ENCODE measurements at regions not wholly inside any gene's neighbourhood (a gene's known extent, or its start where the extent isn't known, plus 50 kb on each side); places are given as distances from the start of the nearest gene placed in this dataset.
"Not testable (repeated sequence)": the region's sequence is repeated elsewhere in the genome, so short reads cannot be mapped to it uniquely, and the experiment has no call there.

DNA sequence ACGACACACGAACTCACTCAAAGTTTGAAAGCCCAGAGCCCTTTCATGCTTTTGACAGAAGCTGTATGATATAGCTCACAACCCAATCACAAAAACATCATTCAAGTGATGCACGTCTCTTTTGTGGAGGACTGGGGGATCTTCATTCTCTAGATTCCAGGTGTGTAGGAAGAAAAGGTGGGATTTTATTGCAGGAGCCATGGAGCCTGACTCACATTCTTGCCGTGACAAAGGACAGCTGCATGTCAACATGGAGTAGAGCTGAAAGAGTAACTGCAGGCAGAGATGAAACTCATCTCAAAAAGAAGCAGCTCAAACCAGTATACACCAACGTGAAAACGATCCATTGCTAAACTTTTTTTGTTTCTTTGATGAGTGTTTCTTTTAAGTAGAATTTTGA is 50.9 kb upstream of the PDE1A start:
- DNase-seq (ENCODE audit: low read depth) = no peak

DNA sequence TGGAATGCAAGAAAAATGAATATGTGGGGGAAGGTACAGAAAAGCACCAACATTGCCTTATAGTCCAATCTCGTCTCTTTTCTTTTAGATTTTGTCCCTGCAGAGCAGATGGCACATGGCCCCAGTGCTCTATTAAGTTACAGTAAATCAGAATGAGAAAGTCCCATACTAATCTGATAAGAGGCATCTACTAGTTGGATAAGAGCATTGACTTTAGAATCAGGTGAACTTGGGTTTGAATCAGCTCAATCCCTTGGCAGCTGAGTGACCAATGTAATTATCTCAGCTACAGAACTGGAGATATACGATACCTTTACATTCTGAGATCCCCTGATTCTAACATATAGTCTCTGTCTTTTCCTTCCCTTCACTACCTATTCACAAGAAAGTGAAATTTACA is 54.8 kb upstream of the PDE1A start:
- no peak for DNase-seq (ENCODE audit: low read depth)

DNA sequence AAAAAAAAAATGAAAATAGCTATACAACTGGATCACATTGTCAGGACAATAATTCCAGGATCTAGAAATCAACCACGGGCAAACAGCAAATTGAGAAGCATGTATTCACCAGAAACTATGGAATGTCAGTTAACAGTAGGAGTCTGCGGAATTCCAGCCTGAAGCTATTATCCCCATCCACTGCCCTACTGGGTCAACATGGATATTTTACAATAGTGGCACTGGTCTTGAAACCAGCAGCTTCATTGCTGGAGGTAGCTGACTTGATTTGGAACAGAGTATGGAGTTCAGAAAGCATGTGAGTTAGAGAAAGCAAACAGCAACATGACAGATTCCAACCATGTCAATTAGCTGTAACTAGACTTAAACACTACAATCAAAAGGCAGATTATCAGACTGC is 55.7 kb upstream of the PDE1A start:
- DNase-seq (ENCODE audit: low read depth) = no peak

DNA sequence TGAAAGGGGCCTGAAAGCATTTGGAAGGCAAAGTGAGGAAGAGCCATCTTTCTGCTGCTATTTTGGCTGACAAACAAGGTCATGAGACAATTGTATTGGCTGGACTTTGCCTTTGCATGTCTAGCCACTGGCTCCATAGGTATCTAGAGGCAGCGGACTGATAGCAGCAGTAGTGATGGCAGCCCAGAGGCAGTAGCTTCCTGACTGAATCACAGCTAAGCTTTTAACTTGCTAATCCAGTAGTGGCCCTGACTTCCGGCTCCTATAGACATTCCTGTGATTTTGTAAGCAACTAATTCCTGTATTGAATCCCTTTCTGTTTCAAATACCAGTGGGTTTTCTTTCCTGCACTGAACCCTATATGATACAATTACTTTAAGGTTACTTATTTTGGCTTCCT is 69.8 kb upstream of the PDE1A start:
- DNase-seq (ENCODE audit: low read depth) = no peak

DNA sequence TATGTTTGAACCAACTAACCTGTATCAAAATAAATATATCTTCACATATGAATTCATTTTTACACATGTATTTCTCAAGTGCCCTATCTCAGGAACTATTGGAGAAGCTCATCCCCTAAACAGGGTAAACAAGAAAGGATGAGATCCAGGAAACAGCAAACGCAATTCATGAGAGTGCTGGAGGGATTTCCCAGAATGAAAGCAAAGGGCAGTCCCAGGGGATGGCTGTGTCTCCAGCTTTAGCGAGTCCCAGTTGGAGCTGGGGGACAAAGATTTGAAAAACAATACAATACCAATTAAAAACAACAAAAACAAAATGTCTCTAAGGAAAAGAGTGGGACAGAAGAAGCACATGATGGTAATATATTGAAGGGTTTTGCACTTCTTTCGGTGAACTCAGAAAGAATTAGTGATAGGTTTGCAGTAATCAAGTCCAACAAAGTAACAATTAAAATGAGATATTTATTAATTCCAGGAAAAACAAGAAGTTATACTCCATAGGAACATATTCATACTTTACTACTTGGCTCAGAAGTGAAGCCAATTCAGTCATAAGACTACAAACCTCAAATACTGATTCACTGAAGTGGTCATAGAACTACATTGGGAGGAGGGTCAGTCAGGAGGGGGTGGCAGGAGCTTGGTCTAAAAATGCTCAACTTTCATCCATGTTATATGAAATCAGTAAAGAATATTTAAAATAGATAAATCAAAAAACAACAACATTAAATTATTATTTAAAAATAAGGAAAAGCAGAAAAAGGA is 73.1 kb upstream of the PDE1A start:
- DNase-seq (ENCODE audit: low read depth) = no peak

DNA sequence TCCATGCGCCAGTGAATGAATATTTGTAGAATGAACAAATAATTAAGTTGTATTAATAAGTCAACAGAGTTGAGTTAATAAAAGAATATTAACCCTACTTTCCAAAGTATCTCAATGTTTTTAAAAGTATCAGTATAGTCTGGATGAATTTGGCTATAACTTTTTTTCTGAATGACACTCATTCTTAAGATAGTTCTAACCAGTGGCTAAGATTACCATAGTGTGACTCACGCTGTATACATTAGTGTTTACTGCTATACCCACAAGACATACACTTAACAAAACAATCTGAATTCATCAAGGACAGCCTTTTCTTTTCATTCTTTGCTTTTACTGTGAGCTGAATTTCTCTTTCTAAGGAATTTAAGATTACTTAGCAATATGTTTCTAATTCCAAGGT is 77.0 kb upstream of the PDE1A start:
- no peak for DNase-seq (ENCODE audit: low read depth)

DNA sequence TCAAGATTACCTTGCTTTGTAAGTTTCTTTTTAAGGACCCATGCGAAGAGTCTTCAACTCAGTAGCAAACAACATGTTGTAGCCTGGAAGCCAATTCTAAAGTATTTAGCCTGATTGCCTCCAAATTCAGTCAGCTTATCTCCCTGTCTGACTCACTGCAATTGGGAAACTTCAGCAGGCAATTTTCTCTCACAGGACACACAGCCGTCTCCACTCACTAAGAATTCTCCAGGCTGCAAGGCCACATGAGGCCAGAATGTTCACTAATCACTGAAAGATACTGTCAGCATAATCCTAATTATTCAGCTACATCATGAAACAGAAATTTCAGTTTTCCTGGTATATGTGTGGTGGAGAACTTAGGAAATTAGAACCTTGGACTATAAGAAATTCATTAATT is 78.1 kb upstream of the PDE1A start:
- DNase-seq (ENCODE audit: low read depth) = peak; percentile 10

DNA sequence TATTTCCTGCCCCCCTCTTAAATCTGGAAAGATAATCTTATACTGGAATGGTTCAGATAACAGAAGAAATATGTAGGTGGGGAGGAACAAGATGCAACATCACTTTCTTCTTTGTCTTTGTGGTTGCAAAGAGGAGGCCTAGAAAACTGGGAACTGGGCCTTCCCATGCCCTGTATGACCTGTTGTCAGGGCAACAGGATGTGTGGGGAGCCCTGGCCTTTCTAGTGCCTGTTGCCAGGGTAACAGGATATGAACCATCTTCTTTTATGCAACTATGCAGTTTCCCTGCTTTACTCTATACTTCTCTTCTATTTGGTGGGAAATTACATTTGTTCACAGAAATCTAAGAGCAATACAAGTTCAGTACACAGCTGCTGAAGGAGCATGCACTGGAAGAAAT is 79.8 kb upstream of the PDE1A start:
- peak; percentile 71 for DNase-seq (ENCODE audit: low read depth)

DNA sequence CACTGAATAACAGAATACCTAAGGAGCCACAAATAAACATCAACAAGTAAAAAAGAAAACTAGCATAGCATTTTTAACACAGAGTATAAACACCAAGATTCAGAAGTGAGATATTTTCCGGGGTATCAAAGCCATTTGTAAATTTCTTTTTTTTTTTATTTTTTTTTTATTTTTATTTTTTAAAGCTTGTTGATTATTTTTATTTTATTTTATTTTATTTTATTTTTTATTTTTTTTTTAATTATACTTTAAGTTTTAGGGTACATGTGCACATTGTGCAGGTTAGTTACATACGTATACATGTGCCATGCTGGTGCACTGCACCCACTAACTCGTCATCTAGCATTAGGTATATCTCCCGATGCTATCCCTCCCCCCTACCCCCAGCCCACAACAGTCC is 81.7 kb upstream of the PDE1A start:
- DNase-seq (ENCODE audit: low read depth) = not testable (repeated sequence)

DNA sequence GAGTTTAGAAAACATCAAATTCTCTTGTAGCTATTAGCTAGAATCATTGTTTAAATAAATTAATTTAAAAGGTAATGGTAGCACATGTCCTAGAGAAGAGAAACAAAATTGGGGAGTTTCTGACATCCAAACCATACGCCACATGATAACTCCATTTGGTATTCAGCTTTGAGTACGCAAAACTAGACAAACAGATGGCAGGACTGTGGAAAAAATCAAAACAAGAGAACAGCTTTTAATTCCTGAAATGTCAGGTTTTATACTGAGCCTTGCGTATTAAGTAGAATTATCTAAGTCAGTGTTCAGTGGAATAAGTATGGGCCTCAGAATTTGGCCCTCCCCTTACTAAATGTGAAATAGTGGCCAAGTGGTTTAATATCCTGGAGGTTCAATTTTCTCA is 82.4 kb upstream of the PDE1A start:
- DNase-seq (ENCODE audit: low read depth) = no peak

DNA sequence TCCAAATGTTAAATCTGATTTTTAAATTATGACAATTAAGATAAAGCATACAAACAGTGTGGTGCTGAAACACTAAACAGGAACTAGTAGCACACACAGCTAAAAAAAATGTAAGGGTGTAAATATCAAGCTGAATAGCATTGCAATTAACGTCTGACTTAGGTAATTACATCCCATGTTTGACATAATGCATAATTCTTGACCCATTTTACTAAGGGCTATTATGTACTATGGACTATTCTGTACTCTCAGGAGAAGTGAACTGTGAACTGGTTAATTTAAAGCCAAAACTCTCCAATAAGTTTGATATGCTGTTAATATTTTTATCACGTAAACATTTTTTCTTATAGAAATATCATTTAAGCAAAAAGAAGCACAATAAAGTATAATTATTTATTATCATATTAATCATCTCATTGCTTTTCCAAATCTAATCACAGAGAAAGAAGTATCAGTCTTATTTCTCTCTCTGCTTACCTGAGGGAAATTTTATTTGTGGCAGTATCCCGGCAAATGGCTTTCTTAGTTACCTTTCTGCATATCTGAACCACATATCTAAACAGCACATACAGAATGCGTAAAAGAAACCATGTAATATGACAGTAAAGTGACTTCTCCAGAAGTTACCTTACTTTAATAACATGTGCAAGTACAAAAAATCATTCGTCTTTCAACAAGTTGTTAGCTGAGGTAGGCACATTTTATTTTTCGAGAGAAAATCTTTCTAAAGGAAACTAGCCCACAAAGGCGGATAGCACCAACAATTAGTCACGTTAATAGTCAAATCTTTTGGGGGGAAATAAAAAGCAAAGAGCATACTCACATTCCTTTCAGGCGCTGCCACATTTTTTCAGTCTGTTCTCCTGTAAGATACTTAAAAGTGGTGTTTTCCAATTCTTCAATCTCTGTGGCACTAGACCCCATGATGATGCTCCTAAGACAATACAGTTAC is 94.9 kb upstream of the PDE1A start:
- no peak for DNase-seq (ENCODE audit: low read depth)

DNA sequence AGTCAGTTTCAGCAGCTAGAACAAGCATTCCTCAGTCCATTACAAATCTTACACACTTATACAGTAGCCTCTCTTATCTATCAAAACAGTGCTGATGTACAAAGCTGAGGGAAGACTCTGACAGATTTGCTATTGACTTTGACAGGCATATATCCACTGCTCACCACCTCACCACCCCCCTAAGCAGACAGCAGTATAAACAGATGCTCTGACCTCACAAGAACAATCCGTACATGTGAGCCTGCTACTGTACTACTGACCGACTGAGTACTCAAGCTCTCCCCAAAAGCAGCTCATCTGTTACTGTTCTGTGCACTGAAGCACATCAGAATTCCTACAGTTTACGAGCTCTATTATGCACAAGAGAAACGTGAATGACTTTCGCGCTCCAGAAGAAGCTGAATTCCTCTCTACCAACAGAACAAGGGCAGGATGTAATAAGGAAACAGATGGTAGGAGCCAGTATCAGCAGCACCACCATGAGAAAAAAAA is 95.6 kb upstream of the PDE1A start:
- DNase-seq (ENCODE audit: low read depth) = no peak

DNA sequence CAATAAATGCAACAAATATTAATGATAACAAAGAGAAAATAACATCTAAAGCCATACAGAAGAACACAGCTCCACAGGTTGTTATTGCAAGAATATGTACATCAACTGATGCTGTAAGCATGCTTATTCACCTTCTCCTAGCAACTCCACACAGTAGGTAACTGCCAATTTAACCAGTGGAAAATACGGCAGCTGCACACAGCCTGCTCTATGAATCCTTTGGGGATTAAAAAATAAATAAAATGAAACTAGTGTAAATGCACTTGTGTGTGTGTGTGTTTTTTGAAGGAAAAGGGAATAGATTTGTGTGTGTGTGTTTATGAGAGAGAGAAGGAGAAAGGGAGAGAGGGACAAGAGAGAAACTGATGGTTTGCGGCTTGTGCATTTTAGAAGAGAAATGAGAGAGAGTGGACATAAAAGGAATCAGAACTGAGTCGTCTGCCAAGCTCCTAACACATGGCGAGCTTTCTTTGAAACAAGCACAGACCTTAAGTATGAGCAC is 96.2 kb upstream of the PDE1A start:
- DNase-seq (ENCODE audit: low read depth) = no peak

DNA sequence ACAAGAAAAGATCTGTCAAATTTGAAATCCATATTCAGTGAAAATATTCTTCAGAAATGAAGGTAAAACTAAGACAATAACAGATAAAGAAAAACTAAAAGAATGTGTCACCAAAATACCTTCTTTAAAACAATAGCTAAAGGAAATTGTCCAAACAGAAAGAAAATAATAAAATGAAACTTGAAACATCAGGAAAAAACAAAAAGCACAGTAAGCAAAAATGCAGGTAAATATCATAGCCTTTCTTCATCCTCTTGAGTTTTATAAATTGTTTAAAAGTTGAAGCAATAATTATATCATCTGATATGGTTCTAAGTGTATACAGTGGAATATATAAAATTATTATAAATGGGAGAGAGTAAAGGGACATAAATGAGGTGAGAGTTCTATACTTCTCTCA is 103.8 kb upstream of the PDE1A start:
- DNase-seq (ENCODE audit: low read depth) = no peak

DNA sequence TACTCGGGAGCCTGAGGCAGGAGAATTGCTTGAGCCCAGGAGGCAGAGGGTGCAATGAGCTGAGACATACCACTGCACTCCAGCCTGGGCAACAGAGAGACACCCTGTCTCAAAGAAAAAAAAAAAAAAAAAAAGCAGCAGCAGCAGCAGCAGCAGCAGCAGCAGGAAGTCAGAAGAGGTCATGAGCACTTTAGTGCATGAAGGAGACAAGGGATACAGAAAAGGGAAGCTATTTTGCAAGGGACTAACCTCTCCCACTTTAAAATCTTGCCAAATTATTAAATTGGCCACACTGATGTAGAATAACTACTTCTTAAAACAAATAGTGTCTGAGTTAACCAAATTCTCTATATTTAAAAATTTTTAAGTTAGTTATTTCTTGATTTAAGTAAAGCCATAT is 113.4 kb upstream of the PDE1A start:
- DNase-seq (ENCODE audit: low read depth) = no peak

DNA sequence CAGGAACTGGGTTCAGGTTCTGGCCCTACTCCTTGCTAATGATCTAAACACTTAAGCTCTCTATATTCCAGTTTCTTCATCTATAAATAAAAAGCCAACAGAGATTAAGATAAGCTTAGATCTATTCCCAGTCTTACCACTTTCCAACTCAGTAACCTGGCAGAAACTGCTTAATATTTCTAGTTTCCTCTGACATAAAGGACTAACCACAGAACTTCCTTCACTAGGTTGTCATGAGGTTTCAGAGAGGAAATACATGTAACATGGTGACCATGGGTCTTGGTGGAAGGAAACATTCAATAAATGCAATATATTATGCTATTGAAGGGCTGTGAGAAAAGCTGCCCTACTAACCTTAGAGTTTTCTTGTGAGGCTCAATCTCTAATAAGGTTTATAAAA is 114.4 kb upstream of the PDE1A start:
- no peak for DNase-seq (ENCODE audit: low read depth)

DNA sequence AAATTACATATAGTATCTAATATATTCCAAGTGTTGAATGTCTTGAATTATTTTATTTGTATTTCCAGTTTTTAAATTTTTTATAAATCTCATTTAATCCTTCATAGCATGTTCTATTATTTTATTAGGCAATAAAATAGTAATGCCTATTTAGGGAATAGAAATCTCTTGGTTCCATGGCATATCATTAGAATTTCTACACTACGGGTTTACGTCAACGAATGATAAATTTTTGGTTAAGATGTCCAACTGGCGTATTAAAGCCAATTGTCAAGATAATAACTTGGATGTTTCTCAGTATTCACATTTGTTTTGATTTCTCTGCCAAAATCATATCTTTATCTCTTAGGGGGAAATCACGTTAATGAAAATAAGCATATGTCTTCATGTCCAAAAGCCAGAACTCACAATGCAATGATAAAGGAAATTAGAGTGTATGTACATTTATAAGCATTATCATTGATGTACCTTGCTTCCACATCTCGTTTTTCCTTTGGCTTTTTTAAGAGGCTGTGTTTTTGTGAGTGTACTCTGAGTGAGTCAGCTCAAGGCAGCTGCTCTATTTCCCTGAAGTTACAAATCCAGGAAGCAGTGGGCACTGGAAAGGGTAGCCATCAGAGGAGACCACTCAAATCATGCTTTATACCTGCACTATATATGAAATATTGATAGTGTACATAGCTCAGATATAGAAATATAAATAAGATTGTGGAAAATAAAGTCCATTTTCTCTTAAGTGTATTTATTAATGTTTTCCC is 115.8 kb upstream of the PDE1A start:
- DNase-seq (ENCODE audit: low read depth) = peak; percentile 32

DNA sequence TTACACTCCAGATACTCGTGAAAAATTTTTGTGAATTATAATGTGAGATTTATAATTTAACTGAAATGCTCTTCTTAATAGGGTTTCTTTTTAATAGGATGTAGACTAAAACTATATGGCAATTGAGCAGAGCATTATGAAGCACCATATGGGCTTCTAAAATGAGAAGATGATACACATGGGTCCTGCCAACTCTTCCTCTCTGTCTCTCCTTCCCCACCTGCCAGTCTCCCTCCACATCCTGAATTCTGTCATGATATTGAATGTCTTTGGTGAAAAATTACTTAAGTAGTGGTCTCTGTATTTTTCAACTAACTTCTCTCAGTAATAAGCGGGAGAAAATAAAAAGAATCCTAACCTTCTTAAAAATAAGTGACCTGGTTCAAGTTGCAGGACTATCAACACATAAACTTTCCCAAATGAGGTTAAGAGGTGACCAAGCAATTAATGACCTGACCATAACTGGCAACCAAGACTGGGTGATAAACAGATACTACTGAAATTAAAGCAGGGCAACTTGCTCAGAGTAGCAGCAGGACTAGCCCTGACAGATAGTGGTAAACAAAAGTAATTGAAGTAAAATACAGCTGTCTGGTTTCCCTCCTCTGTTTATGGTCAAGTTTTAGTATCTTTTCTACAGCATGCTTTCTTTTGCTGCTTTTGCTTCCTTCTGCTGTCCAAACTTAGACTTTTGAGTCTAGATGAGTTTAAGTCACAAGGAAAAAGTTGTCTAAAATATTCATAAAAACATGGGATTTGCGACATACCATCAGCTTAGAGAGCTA is 117.1 kb upstream of the PDE1A start:
- DNase-seq (ENCODE audit: low read depth) = no peak

DNA sequence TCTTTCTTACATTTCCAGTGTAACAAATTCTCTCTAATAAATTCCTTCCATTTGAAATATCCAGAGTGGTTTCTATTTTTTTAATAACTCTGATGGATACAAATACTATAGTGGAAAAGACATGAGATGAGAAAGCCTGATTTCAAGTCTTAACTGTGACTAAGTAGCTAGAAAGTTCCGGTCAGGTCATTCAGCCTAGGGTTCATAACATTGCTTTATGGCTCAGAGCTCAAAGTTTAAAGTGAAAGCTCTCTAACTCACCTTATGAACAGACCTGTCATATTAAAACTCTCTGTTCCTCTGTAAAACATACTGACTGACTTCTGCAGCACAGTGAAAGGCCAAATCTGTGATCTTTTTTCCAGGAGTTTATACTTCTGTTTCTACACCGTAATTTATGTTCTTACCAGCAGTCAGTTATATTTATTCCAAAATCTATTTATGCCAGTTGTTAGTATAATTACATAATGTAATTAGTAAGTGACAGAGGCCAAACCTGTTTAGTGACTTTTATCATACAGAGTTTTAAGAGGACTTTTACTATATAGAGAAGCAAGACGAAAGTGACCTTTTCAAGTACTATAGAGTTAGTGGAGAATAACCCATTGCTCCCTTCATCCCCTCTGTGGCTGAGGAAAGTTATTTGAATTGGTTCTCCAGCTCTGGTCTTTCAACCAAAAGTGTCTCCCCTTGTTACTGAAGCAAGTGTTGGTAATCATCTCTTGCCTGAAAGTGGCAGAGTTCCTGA is 118.8 kb upstream of the PDE1A start:
- DNase-seq (ENCODE audit: low read depth) = no peak

Data from HT1080 (cell line).